ENCODE measurements at regions not wholly inside any gene's neighbourhood (a gene's known extent, or its start where the extent isn't known, plus 50 kb on each side); places are given as distances from the start of the nearest gene placed in this dataset.
"Not testable (repeated sequence)": the region's sequence is repeated elsewhere in the genome, so short reads cannot be mapped to it uniquely, and the experiment has no call there.

DNA sequence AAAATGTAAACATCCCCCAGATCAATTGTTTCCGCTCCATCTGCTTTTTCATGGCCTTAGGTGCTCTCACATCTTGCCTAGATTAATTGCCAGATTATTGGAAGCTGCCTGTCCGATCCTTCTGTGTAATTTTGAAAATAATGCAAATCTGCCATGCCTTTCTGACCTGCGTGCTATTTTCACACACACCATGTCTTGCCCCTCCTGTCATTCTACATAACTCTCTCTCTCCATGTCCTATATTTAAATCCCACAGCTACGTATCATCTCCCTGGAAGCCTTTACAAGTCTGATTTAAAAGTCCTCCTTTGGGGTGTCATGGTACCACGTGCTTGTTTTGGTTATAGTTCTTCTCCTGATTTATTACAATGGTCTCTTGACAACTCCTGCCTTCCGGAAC lies 247.6 kb upstream of the ELAVL2 start:
- FAIRE-seq, result no peak
- no peak for DNase-seq (ENCODE audit: low spot score)

- DNase-seq (ENCODE audit: low spot score), result no peak
- FAIRE-seq, result no peak
Observed at GRCh38 chr9:24073007-24073592, 247.1 kb upstream of the ELAVL2 start.

- FAIRE-seq (no peak), DNase-seq (ENCODE audit: low spot score) (peak; percentile 18)
Observed at GRCh38 chr9:24071716-24072115, 245.7 kb upstream of the ELAVL2 start.

GRCh38 chr9:24071091-24071490 lies 245.1 kb upstream of the ELAVL2 start:
- no peak for DNase-seq (ENCODE audit: low spot score)
- FAIRE-seq, result no peak

GRCh38 chr9:24067107-24067506 lies 241.1 kb upstream of the ELAVL2 start:
- FAIRE-seq; DNase-seq (ENCODE audit: low spot score): not testable (repeated sequence)

DNA sequence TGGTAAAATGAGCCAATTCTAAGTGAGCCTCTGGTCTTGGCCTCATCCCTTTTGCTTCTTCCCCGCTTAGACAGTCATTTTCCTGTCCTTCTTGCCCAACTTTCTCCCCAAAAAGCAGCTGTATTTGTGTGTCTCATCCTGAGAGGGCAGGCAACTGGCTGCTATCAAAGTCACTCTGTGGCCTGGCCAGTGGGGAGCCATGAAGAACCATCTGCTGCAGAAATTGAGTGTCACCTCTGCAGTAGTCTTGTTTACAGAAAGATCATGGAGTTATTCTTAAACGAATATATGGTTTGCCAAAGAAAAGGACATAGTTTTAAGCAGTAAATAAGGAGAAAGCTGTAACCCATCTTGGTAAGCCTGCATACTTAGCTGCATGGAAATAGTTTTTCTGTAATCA lies 233.6 kb upstream of the ELAVL2 start:
- FAIRE-seq, result no peak
- DNase-seq (ENCODE audit: low spot score), result no peak

DNA sequence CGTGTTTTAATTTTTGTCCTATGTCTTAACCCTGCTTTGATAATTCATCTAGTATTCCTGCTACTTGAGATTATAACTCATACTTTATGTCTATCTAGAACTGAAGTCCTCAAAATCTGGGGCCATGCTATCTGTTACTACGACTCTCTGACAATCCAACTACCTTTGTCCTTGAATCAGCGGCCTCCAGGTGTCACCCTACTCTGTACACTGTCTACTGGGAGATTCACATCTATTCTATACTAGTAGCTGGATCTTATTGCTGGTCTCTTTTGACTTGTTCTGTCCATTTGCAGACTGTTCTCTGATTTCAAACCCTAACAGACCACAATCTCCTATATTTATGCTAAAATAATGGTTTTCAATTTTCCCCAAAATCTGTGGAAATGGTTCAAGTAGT lies 225.5 kb upstream of the ELAVL2 start:
- DNase-seq (ENCODE audit: low spot score) (no peak), FAIRE-seq (no peak)

GRCh38 chr9:24050239-24050638 lies 224.2 kb upstream of the ELAVL2 start:
- not testable (repeated sequence) for FAIRE-seq

GRCh38 chr9:24045150-24045549 lies 219.1 kb upstream of the ELAVL2 start:
- FAIRE-seq, result no peak
- DNase-seq (ENCODE audit: low spot score), result no peak

More at GRCh38 chr9:24050239-24050638, 224.2 kb upstream of the ELAVL2 start:
- DNase-seq (ENCODE audit: low spot score), result not testable (repeated sequence)

- no peak for FAIRE-seq
- no peak for DNase-seq (ENCODE audit: low spot score)
Observed at GRCh38 chr9:24044576-24044975, 218.5 kb upstream of the ELAVL2 start.

GRCh38 chr9:24041160-24041690 lies 215.2 kb upstream of the ELAVL2 start:
- FAIRE-seq, result no peak
- DNase-seq (ENCODE audit: low spot score), result no peak

GRCh38 chr9:24036459-24036858 lies 210.4 kb upstream of the ELAVL2 start:
- FAIRE-seq (no peak), DNase-seq (ENCODE audit: low spot score) (no peak)

DNA sequence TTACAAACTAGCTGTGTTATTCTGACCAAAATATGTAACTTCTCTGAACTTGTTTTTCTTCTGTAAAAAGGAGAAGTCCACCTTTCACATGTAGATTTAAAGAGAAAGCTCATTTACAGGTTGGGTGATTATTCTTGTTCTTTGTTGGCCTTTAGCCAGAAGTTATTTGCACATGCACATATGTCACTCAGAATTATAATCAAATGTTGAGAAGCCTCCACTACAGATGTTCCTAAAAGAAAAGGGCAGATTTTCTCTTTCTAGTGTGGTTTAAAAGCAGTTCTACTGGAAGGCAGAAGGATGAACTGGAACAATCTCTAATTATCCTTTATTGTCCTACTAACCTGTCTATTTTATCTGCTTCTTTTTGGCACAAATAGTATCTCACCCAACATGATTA lies 209.8 kb upstream of the ELAVL2 start:
- no peak for FAIRE-seq

GRCh38 chr9:24011881-24012280 lies 185.8 kb upstream of the ELAVL2 start:
- DNase-seq (ENCODE audit: low spot score) (no peak), FAIRE-seq (no peak)

More for the DNA sequence above, 209.8 kb upstream of the ELAVL2 start:
- no peak for DNase-seq (ENCODE audit: low spot score)

GRCh38 chr9:24011009-24011717 lies 185.1 kb upstream of the ELAVL2 start:
- FAIRE-seq (no peak), DNase-seq (ENCODE audit: low spot score) (no peak)

DNA sequence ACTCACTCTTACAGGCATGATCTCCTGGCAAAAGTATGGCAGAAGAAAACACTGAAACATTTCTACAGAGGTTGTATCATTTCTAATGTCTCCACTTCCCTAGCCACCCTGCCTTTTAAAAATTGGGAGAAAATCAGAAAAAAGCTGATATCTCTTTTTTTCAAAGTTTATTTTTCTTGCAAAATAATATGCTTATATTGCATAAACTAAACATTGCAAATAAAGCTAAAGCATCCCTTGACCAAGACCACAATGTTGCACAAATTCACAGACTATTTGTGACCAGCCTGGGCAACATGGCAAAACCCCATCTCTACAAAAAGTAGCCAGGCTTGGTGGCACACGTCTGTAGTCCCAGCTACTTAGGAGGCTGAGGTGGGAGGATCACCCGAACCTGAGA lies 183.3 kb upstream of the ELAVL2 start:
- no peak for FAIRE-seq
- no peak for DNase-seq (ENCODE audit: low spot score)

DNA sequence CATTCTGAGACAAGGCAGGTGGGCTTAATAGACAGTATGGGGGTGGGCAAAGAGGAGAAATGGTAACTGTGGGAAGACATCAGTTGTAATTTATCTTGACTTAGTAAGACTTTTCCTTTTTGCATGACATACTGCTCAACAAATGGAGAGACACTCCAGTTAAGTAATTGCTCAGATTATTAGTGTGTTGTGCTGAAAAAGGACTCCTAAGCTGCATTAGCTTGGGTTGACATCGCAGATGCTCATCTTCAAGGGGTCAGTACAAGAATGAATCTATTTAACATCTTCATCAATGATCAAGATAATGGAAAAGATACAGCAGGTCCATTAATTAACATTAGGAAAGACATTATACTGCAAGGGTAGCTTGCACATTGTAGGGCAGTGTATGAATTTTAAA lies 181.1 kb upstream of the ELAVL2 start:
- no peak for FAIRE-seq
- no peak for DNase-seq (ENCODE audit: low spot score)

DNA sequence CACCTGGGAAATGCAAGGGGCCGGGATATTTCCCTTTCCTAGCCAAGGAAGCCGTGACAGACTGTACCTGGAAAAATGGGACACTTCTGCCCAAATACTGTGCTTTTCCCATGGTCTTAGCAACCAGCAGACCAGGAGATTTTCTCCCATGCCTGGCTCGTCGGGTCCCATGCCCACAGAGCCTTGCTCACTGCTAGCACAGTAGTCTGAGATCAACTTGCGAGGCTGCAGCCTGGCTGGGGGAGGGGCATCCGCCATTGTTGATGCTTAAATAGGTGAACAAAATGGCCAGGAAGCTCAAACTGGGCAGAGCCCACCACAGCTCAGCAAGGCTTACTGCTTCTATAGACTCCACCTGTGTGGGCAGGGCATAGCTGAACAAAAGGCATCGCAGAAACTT lies 165.8 kb upstream of the ELAVL2 start:
- DNase-seq (ENCODE audit: low spot score); FAIRE-seq: not testable (repeated sequence)

DNA sequence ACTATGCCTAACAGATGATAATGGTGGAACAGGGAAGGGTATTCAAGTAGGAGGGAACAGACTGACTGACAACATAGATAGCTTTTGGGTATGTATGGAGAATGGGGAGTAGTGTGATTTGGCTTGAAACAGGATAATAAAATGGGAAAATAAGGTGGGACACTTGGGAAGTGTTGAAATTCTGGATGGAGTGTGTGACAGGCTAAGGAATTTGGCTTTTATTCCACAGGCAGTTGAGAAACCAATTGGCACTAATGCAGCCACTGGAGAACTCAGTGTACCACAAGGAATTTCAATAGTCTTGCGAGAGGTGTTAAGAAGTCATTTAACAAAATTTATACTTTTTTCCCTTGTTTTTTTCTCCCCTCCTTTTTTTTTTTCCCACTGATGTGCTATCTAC lies 153.5 kb upstream of the ELAVL2 start:
- DNase-seq (ENCODE audit: low spot score), result no peak

GRCh38 chr9:23962101-23962500 lies 136.1 kb upstream of the ELAVL2 start:
- no peak for FAIRE-seq
- no peak for DNase-seq (ENCODE audit: low spot score)

More for the DNA sequence above, 153.5 kb upstream of the ELAVL2 start:
- FAIRE-seq, result no peak

GRCh38 chr9:23945897-23946296 lies 119.9 kb upstream of the ELAVL2 start:
- FAIRE-seq, result no peak
- DNase-seq (ENCODE audit: low spot score), result no peak

DNA sequence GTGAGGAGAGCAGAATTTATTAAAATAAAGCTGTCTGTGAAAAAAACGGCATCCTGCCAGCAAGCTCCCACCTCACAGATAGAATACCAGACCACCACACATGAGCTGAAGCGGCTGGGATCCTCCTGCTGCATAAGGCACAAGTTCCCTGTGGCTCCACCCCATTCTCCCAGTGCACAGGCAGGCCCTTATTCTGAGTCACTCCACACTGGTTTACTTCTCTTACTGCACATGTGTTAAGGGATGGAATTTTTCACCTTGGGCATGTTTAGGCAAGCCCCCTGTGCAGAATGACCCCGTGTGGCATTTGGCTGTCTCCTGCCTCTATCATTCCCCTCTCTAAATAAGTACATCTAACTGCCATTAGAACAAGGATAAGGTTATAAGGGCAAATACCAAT lies 115.0 kb upstream of the ELAVL2 start:
- no peak for DNase-seq (ENCODE audit: low spot score)

GRCh38 chr9:23938908-23939307 lies 112.9 kb upstream of the ELAVL2 start:
- FAIRE-seq (no peak), DNase-seq (ENCODE audit: low spot score) (no peak)

More for the DNA sequence above, 115.0 kb upstream of the ELAVL2 start:
- FAIRE-seq, result no peak
